ENCODE measurements at regions not wholly inside any gene's neighbourhood (a gene's known extent, or its start where the extent isn't known, plus 50 kb on each side); places are given as distances from the start of the nearest gene placed in this dataset.
A peak's percentile ranks its signal among the peaks of the same experiment; 100 is the strongest.

GRCh38 chr4:33649015-33649414 is 2595.3 kb downstream of the ARAP2 start:
- no peak for TF ChIP-seq CREB1 (IDR thresholded peaks at IDR 0.05; ENCODE audit: low read depth)
- peak; percentile 52; the same call in 1 of the 2 replicates for TF ChIP-seq CEBPB (IDR thresholded peaks at IDR 0.05)
- no peak for TF ChIP-seq TAF1 (IDR thresholded peaks at IDR 0.05; ENCODE audit: low read depth)
- TF ChIP-seq USF1 (IDR thresholded peaks at IDR 0.05), result no peak
- peak; percentile 47 for TF ChIP-seq RAD21 (IDR thresholded peaks at IDR 0.05; ENCODE audit: low read depth)
- TF ChIP-seq FOXM1 (IDR thresholded peaks at IDR 0.05; ENCODE audit: borderline replicate concordance, low read depth), result no peak
- no peak for TF ChIP-seq TEAD4 (IDR thresholded peaks at IDR 0.05)
- no peak for TF ChIP-seq YY1 (IDR thresholded peaks at IDR 0.05; ENCODE audit: low read depth)
- TF ChIP-seq EP300 (IDR thresholded peaks at IDR 0.05; ENCODE audit: borderline replicate concordance), result no peak

- TF ChIP-seq CEBPB (IDR thresholded peaks at IDR 0.05) (no peak), TCF12 (IDR thresholded peaks at IDR 0.05; ENCODE audit: low read depth) (no peak), YY1 (IDR thresholded peaks at IDR 0.05; ENCODE audit: low read depth) (no peak), REST (IDR thresholded peaks at IDR 0.05; ENCODE audit: low read depth) (no peak)
These were observed 2594.8 kb downstream of the ARAP2 start for GRCh38 chr4:33649471-33649870.

- TF ChIP-seq TCF12 (IDR thresholded peaks at IDR 0.05; ENCODE audit: low read depth) (no peak), EGR1 (IDR thresholded peaks at IDR 0.05) (no peak), CREB1 (IDR thresholded peaks at IDR 0.05; ENCODE audit: low read depth) (no peak), RAD21 (IDR thresholded peaks at IDR 0.05; ENCODE audit: low read depth) (no peak), MAX (IDR thresholded peaks at IDR 0.05) (no peak), TEAD4 (IDR thresholded peaks at IDR 0.05) (no peak)
These were observed 2594.3 kb downstream of the ARAP2 start for GRCh38 chr4:33650036-33650435.

GRCh38 chr4:33658971-33659370 is 2585.3 kb downstream of the ARAP2 start:
- no peak for TF ChIP-seq ZBTB7A (IDR thresholded peaks at IDR 0.05; ENCODE audit: low read depth)
- TF ChIP-seq TCF12 (IDR thresholded peaks at IDR 0.05; ENCODE audit: low read depth), result no peak
- TF ChIP-seq REST (IDR thresholded peaks at IDR 0.05; ENCODE audit: low read depth), result no peak
- no peak for TF ChIP-seq MAX (IDR thresholded peaks at IDR 0.05)
- TF ChIP-seq YY1 (IDR thresholded peaks at IDR 0.05; ENCODE audit: low read depth), result no peak
- TF ChIP-seq TAF1 (IDR thresholded peaks at IDR 0.05; ENCODE audit: low read depth), result no peak
- no peak for TF ChIP-seq TEAD4 (IDR thresholded peaks at IDR 0.05)
- no peak for TF ChIP-seq EP300 (IDR thresholded peaks at IDR 0.05; ENCODE audit: borderline replicate concordance)
- TF ChIP-seq NFIC (IDR thresholded peaks at IDR 0.05), result no peak

GRCh38 chr4:33661636-33662035 is 2582.7 kb downstream of the ARAP2 start:
- TF ChIP-seq FOXM1 (IDR thresholded peaks at IDR 0.05; ENCODE audit: borderline replicate concordance, low read depth), result no peak
- TF ChIP-seq USF1 (IDR thresholded peaks at IDR 0.05), result no peak
- TF ChIP-seq REST (IDR thresholded peaks at IDR 0.05; ENCODE audit: low read depth), result no peak

GRCh38 chr4:33685939-33686338 is 2558.4 kb downstream of the ARAP2 start:
- no peak for TF ChIP-seq EP300 (IDR thresholded peaks at IDR 0.05; ENCODE audit: borderline replicate concordance)
- no peak for TF ChIP-seq TCF12 (IDR thresholded peaks at IDR 0.05; ENCODE audit: low read depth)
- TF ChIP-seq YY1 (IDR thresholded peaks at IDR 0.05; ENCODE audit: low read depth), result no peak
- no peak for TF ChIP-seq TEAD4 (IDR thresholded peaks at IDR 0.05)
- TF ChIP-seq ZBTB7A (IDR thresholded peaks at IDR 0.05; ENCODE audit: low read depth), result no peak
- TF ChIP-seq CEBPB (IDR thresholded peaks at IDR 0.05), result no peak
- TF ChIP-seq REST (IDR thresholded peaks at IDR 0.05; ENCODE audit: low read depth), result no peak
- TF ChIP-seq CREB1 (IDR thresholded peaks at IDR 0.05; ENCODE audit: low read depth), result no peak
- no peak for TF ChIP-seq USF1 (IDR thresholded peaks at IDR 0.05)
- TF ChIP-seq MAX (IDR thresholded peaks at IDR 0.05), result no peak
- no peak for TF ChIP-seq EGR1 (IDR thresholded peaks at IDR 0.05)
